DMS153 (cell line): ENCODE measurements at regions not wholly inside any gene's neighbourhood (a gene's known extent, or its start where the extent isn't known, plus 50 kb on each side); places are given as distances from the start of the nearest gene placed in this dataset.
"Not testable (repeated sequence)": the region's sequence is repeated elsewhere in the genome, so short reads cannot be mapped to it uniquely, and the experiment has no call there.

Experiments
- DNase-seq: peaks from one replicate; lab custom pipeline; 2025; lab: John Stamatoyannopoulos, UW

DNA sequence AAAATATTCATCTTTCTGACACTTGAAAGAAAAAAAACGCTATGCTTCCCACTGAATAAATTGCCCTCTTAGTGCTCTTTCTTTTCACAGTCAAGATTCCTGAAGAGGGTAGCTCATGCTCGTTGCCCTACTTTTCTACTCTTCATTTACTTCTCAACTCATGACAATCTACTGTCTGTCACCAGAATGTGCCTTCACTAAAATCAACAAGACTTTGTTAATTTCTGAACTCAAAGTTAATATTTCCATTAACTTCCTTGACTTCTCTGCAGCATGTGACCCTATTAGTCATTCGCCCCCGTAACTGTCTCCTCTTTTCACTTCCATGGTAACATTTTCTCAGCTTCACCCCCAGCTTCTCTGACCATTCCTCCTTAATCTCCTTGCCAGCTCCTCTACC lies 98.9 kb upstream of the MAPRE2 start:
- no peak for DNase-seq

DNA sequence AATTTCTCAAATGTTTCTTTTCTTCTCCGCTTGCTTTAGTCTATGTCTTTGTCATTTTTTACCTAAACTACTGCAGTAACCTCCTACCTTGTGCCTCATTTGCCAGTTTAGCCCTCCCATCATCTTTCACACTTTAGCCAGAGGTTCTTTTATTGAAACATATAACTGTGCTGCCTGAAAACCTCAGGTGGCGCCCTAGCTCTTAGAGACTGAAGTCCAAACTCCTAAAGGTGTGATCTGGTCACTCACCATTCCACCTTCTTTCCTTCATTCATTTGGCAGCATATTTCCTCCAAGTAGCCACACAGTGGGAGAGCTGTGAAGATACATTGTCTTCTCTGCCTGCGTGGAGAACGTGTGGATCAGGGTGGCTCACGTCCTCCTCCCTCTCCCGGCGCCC lies 98.2 kb upstream of the MAPRE2 start:
- no peak for DNase-seq

DNA sequence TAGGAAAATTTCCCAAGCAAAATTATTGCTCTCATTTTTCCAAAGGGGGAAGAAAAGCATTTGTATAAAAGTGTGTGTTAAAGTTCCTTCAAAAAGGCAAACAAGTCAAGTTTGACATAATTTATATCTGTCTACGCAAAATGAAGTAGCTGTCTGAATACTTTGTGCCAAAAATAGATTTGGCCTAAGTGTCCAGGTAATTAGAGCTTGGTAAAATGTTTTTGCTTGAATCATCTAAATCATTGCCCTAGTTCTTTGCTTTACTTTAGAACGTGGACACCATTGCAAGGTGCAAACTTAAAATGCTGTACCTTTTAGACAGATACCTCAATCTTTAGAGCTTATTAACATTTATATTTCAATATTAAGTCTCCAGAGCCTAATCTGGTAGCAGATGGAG lies 97.6 kb upstream of the MAPRE2 start:
- DNase-seq = no peak

DNA sequence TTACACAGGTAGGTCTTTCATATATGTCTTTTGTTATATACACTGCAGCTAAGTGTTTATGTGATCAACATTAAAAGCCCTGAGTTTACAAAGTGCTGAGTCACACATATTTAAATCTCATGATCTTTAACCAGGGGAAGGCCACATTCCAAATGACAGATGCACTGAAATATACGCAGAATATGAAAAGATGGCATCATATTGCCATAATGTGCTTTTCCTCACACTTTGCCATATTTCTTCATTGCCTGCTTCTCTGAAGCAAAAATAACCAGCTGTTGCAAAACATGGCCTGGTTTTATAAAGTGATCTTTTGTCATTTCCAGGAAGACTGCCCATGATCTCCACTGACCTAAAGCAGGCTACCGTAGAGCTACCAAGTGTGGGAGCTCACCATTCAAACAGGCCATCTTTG lies 93.5 kb upstream of the MAPRE2 start:
- DNase-seq = no peak

DNA sequence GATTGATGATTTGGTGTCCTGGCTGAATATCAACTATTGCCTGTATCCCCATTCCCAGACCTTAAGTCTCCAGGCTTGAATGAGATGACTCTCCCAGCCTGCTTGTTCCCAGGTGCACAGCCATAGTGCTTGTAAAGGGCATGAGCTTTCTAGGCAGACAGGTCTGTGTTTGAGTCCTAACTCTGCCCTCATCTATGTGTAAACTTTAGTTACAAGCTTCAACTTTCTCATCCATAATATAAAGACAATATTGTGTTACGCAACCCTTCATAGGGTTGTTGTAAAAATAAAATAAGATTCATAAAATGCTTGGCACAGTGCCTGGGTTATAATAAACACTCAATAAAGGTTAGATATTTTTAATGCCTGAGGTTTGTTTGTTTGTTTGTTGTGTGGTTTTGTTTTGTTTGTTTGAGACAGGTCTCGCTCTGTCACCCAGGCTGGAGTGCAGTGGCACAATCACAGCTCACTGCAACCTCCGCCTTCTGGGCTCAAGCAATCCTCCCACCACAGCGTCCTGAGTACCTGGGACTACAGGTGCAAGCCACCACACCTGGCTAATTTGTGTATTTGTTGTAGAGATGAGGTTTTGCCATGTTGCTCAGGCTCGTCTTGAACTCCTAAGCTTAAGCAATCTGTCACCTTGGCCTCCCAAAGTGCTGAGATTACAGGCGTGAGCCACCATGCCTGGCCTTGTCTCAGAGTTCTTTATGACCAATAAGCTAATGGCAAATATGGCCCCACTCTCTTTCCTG lies 89.4 kb upstream of the MAPRE2 start:
- DNase-seq = no peak

DNA sequence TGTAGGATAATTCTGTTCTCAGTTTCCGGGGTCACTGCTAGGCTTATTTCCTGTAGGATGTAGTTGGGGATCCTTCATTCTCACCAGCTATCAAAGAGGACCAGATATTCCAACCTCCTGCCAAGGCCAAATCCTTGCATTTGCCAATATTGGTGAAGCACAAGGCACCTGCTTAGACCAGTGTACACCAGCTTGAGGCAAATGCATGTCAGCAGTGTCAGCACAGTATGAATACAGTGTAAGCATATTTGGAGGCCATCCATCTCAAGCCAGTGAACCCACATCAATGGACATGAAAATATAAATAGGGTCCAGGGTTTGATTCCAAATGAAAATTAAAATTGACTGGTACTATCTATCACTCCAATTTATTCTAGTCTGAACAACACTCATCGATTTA lies 88.0 kb upstream of the MAPRE2 start:
- DNase-seq = no peak

DNA sequence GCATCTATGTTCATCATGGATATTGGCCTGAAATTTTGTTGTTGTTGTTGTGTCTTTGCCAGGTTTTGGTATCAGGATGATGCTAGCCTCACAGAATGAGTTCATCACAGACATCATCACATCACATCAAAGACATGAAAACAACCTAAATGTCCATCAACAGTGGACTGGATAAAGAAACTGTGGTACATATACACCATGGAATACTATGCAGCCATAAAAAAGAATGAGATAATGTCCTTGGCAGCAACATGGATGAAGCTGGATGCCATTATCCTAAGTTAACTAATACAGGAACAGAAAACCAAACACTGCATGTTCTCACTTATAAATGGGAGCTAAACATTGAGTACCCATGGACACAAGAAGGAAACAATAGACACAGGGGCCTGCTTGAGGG lies 85.7 kb upstream of the MAPRE2 start:
- DNase-seq = not testable (repeated sequence)

DNA sequence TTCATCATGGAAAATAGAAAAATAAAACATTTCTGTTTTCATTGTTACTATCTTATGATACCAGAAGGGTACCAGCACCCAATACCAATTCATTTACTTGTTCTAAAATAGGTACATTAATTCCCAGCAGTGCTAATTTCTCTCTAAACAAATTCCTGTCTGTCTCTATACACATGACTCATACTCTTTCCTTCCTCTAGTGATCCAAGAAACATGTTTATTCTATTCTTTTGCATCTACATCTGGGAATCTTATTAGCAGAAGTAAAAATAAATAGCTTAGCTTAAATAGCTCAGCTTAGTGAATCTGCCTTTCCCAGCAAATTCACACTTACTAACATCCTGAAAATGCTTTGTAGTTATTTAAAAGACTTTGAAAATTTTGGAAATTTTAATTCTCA lies 84.5 kb upstream of the MAPRE2 start:
- no peak for DNase-seq

DNA sequence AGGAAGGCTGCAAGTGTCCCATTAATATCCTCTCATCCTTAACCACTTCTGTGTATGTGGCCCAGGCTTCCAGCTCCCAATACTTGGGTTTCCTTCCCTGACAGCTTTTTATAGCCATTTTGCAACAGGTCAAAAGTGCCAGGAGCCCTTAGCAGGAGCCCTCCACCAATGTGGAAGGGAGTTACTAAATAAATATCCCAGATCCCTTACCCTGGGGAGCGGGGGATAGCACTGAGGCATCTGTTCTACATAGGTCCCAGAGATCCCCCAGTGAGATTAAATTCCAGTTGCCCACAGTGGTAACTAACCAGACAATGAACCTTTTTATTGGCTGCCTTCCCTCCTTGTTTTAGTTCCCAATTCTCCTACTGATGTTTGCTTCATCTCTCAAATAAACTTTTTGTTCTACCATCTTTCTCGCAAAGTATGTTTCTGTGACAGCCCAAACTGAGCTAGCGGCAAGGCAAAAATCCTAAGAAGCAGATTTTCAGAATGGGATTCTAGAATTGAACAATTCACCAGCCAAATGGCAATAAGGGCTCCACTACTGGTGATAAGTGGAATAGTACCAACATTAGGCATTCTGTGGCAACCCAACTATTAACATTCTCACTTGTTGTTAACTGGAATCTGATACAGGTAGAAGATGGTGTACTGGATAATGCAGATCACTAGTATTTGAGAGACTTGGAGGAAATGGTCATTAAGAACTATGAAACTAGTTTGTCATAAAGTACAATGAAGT lies 83.9 kb upstream of the MAPRE2 start:
- DNase-seq = no peak

DNA sequence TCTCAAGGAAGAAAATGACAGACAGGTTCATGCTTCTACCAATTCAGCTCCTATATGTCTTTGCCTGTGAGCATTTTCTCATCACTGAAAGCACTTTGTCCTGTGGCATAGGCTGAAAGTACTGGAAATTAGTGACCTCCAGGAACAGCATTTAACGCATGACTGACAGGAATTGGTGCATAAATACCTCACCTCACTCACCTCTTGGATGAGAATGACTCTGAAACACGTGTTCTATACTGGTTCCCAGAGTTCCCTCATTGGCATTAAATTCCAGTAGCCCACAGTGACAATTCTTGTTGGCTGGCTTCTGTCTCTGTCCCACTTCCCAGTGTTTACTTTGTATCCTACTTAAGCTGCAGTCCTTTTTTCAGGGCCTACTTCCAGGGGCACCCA lies 83.4 kb upstream of the MAPRE2 start:
- no peak for DNase-seq

DNA sequence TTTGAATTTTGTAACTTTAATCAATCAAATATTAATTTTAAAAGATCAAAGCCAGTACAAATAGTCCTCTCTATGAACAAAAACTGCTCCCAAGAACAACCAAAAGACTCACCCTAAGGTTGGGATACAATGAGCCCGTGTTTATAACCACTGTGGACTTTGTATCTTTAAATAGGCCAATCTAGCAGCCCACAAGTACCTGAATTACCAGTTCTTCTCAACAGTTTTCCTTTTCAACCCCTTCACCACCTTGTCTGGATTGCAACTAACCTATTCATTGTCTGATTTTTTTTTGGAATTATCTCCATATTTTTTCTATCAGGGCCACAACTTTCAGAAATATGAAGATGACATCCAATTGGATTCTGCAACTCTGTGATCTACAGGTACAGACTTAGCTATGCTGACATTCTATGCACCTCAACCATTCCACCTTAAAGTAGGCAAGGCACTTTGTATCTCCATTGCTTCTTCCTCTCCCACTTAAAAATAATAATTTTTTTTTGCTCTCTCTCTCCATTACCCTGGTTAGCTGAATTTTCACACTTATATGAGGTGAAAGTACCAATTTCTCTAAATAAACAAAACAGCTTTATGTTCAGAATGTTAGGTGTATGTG lies 81.9 kb upstream of the MAPRE2 start:
- no peak for DNase-seq

DNA sequence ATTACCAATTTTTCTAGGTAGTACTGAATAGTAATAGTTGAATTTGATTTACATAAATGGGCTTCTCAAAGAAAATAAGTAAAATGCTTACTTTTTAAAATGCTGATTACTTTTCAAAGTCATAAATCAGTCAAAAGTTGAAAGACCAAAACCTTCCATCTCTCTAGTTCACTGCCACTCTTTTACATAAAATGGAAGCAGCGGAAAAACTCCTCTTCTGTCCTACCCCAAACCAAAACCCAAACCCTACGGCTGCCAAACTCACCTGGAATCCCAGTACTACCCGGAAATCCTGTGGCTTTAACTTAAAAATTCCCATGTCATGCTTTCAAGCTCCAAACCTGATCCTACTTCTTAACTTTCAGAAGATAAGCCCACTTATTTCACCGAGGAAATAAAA lies 81.2 kb upstream of the MAPRE2 start:
- DNase-seq = no peak

DNA sequence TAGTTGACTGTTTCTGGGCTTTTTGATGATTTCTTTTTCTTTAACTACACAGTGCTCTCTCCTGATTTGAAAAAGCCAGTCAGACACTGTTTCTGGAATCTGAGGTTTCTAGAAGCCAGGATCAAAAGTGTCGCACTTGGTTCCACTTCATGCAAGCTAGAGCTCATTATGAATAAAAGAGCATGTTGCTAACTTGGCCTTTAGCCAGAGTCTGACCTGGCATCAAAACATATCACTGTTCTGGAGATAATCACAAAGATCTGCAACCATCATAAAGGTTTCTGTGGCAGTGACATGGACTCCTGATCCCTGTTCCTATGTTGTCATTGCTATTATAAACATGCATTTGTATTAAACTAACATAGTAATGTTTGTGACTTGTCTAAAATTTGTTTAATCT lies 76.1 kb upstream of the MAPRE2 start:
- DNase-seq = peak; percentile 27

DNA sequence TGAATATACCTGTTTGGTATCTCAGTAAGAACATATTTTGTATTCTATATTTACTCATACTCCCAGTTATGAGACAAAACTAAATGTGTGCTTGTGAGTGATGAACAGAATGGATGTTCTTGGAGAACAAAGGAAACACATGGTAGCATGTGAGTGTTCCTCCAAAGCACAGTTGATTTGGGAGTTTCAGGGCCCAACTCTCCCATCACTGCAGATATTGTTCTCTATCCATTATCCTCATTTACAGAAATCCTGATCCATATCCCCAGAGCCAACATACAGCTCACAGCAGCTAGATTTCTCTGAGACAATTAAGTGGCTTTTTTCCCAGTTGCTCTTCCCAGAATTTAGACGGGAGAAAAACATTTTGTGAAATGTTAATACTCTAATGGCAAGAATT lies 75.6 kb upstream of the MAPRE2 start:
- DNase-seq = no peak

DNA sequence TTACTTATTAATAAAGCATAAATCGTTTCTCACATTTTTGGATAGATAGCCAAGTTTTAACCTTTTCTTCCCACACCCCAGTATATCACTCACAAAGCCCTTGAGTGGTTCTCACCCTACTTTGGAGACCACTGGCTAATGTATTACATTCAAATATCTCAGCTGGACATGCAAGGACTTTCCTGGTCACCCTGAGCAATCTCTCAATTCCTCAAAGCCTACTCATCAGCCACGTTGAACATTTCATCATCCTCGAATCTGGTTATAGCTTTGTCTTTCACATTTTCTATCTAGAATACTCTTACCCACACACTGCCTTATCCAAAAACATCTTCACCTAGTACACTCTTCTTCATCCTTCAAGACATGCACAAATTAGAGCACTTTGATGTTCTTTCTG lies 71.1 kb upstream of the MAPRE2 start:
- no peak for DNase-seq

DNA sequence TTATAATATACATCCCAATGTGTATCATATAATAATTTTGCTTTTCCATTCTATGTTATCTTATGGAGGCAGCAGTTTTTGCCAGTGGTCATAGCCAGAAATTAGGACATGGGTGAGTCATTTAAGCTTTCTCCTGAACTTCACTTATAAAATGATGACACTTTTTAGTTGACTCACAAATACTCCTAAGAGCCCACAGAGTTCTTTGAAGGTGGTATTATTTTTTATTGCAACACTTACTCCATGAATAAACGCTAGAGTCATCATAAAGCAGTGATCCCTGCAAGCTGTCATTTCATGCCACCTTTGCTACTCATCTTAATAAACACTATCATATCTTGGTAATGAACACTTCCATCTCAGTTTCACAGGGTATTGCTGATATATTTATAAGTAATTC lies 69.9 kb upstream of the MAPRE2 start:
- DNase-seq = no peak

DNA sequence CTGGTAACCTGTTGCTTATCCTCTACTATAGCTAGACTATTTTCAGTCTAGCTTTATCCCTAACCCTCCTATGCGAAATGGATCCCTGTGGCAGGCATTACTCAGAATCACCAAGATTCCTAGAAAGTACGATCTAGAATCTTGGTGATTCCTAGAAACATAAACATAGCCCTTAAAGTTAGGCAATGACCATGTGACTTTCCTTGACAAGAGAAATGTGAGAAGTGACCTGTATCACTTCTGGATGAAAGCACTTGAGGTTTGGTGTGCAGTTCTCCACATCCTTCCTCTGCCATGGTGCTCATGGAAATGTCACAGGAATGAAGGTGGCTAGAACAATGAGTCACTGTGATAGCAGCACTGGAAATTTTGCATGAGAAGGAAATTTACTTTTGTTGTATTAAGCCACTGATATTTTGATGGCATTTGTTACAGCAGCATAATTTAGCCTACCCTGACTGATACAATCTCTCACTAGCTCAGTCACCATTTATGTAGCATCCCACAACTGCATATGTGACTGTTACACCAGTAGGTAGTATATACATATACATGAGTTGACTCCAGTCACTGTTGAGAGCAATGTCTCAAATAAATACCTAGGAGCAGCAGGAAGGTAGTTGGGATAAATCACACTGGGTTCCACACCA lies 68.3 kb upstream of the MAPRE2 start:
- no peak for DNase-seq

DNA sequence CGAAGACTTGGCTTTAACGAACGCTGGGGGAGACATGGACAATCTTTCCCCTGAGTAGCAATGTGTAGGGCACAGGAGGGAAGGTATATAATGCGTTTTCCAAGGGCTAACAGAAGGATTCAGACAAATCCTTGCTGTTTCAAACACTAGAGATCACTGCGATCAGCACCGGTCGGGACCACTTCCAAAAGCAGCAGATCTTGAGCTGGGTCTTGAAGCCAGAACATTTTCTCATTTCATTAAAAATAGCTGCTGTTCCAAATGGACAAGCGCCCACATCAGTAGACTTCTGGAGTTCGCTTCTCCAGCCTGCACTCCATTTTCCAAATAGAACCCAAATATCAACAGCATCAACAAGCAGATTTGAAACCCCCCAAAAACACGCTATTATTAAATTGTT lies 65.1 kb upstream of the MAPRE2 start:
- no peak for DNase-seq

DNA sequence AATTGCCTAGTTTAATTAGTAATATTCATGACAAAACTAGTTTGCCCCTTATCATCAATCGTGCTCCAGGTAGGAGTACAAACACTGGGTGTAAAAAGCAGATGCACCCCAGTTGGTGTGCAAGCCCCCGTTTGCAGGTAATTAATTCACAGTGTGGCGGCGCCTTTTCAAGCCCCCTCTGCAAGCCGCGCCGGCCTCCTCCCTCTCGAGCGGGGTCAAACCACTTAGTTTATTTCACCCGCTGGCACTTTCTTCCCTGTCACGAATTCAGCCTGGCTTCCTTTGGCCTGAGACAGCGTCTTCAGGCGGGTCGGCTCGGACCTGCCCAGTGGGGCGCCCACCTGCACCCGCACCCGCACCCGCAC lies 64.7 kb upstream of the MAPRE2 start:
- no peak for DNase-seq

DNA sequence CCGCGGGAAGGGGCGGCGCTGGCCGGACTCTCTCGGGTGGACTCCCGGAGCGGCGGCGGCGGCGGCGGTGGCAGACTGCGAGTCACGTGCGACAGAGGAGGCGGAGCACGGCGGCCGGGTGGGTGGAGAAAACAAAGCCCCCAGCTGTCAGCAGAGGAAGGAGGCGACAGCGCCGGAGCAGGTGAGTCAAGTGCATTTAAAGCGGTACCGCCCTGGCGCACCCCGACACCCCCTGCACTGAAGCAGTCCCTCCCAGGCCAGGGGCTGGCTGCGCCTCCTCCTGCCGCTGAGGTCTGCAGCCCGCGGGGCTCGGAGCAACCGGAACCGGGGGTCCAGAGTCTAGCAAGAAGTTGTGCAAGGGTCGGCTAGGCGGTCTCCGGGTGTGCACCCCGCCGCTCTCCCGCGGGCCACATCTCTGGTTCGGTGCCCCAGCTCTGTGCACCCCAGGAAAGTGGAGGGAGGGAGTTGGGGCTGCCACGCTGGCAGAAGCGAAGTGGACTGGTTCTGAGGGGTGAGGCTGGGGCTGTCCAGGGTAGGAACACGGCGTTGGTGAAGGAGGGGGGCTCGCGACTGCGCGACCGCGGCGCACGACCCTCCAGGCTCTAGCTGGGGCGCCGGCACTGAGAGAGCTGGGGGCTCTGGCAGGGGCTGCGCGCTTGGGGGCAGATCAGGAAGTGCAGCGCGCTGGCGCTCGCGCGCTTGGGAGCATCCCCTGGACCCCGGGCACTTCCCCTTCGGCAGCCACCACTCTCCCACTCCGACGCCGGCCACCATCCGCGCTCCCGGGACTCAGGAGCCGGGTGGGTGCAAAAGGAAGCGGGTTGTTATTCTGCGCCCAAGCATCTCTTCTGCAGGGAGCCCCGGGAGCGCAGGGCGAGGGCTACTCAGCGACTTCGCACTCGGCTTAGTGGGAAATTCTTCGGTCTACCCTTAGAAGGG lies 64.0 kb upstream of the MAPRE2 start:
- peak; percentile 55 for DNase-seq

DNA sequence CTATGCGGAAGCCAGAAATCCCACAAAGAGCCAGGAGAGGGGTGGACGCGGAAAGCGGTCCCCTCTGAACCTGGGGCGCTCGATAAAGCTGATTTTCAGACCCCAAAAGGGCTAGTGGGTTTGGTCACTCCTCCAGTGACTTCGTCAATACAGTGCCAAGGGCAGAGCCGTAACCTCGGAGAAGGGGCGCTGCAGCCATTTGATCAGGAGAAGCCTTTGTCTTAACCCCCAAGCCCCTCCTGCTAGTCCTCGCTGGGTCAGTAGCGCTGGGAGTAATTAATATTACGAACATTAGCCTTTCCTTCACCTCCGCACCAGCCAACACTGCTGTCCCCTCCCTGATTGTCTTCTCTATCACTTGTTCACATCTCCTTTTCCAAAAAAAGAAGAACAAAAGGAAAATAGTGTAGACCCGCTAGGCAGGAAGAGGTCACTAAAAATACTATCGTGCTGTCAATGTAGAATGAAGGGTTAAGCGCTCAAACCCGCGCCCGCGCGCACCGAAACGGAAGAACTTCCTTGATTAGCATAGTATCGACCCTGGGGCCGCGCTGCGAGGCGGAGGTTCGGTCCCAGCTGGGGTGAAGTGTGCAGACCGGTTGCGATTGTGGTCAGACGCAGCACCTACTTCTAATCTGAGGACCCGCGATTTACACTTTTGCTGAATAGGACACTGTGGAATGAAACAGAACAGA lies 63.2 kb upstream of the MAPRE2 start:
- DNase-seq = peak; percentile 23
